ENCODE measurements at regions not wholly inside any gene's neighbourhood (a gene's known extent, or its start where the extent isn't known, plus 50 kb on each side); places are given as distances from the start of the nearest gene placed in this dataset.

DNA sequence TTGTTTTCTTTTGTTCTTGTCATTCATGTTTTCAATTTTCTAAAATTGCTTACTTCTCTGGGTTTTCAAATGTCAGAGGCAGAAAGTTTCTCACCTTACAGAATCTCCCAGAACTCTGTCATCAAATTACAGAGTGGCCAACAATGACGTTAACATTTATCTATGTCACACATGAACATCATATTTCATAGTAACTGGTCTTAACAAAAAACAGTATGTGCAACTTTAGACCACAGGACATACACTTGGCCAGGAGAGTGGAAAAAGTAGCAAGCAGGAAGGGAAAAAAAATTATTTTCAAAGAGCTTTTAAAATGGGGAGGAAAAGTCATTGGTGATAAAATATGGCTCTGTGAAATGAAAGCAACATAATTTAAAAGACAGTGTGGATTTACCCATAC, 426.5 kb downstream of the MED13L start:
- TF ChIP-seq, protein P1, sequence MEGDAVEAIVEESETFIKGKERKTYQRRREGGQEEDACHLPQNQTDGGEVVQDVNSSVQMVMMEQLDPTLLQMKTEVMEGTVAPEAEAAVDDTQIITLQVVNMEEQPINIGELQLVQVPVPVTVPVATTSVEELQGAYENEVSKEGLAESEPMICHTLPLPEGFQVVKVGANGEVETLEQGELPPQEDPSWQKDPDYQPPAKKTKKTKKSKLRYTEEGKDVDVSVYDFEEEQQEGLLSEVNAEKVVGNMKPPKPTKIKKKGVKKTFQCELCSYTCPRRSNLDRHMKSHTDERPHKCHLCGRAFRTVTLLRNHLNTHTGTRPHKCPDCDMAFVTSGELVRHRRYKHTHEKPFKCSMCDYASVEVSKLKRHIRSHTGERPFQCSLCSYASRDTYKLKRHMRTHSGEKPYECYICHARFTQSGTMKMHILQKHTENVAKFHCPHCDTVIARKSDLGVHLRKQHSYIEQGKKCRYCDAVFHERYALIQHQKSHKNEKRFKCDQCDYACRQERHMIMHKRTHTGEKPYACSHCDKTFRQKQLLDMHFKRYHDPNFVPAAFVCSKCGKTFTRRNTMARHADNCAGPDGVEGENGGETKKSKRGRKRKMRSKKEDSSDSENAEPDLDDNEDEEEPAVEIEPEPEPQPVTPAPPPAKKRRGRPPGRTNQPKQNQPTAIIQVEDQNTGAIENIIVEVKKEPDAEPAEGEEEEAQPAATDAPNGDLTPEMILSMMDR (IDR thresholded peaks at IDR 0.05 in 2 of 3, conservative IDR thresholded peaks at IDR 0.05 in 1 of 3; ENCODE audit: borderline replicate concordance in 1 of 3, insufficient read depth in 1 of 3, low read depth in 2 of 3, low read length in 2 of 3): no peak
- TF ChIP-seq EZH2 (IDR thresholded peaks at IDR 0.05) (no peak), REST (IDR thresholded peaks at IDR 0.05; ENCODE audit: low read depth) (no peak), EGR1 (IDR thresholded peaks at IDR 0.05; ENCODE audit: low read depth) (no peak), YY1 (IDR thresholded peaks at IDR 0.05; ENCODE audit: extremely low read depth, insufficient replicate concordance, low read depth, low read length) (no peak), MAX (IDR thresholded peaks at IDR 0.05) (no peak), POLR2A (IDR thresholded peaks at IDR 0.05; ENCODE audit: borderline replicate concordance, extremely low read depth, insufficient read depth, insufficient read length) (no peak)

All from HCT116 (cell line).